ENCODE measurements at regions not wholly inside any gene's neighbourhood (a gene's known extent, or its start where the extent isn't known, plus 50 kb on each side); places are given as distances from the start of the nearest gene placed in this dataset.
"Not testable (repeated sequence)": the region's sequence is repeated elsewhere in the genome, so short reads cannot be mapped to it uniquely, and the experiment has no call there.

DNA sequence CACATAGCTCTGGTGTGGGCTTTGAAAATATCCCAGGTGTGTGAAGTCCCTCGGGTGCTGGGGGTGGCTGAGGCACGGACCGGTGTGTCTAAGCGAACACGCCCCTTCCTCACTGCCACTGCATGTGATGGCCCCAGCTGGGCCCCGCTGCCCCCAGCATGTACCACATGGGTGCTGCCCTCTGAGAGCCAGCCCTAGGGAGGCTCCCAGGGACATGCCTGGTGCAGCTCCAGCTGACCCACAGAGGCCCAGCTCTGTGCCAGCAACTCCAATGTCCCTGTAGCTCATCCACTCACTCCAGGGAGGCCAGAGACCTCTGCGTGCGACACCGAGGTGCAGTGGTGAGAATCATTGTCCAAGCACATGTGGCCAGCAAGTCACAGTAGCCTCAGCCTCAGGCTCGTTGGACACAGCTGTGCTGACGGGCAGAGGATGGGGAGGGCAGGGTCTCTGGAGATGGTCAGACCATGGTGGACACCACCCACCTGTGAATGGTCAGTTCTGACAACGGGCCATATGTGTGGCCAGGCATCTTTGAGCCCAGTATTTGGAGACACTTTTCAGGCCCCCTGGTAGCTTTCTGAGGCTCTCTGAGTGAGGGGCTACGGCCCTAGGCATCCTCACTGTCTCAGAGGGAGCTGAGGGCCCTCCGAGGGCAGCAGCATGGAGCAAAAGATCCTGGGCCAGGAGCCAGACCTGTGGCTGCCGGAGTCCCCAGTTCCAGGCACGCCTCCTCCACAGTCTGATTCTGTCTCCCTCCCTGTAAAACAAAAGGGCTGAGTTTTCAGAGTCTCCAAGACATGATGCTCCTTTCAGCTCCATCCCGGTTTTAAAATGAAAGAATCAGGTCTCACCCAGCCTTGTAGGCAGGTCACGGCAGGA lies 220.7 kb downstream of the NDUFA10 start:
- DNase-seq (ENCODE audit: low spot score), result no peak

- DNase-seq (ENCODE audit: low spot score), result no peak
These were observed 221.4 kb downstream of the NDUFA10 start for GRCh38 chr2:239803766-239804115.

DNA sequence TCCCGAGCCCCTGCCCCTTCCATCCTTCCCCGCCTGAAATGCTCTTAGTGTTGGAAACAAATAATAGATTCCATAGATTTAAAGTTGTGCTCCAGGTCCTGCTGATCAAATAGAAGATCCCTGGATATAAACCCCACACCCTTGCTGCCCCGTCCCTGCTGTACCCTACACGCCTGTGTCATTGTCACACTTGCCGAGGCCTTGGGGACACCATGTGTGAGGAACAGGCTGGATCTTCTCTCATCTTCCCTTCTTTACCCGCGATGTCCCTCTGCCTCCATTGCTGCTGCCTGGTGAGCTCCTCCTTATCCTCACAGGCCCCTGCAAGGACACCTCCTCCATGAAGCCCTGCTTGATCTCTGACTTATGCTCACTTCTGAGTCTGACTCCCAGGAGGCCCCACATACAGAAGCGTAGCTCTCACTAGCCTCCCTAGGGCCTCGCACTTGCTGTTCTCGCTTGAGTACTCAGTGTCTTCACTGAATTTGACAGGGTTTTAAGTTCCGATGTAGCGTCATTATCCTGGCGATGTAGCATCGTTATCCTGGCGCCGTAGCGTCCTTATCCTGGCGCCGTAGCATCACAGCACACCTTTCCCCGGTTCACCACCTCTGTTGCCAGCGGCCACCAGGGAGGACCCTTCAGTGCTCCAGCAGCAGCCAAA lies 221.9 kb downstream of the NDUFA10 start:
- no peak for DNase-seq (ENCODE audit: low spot score)

DNA sequence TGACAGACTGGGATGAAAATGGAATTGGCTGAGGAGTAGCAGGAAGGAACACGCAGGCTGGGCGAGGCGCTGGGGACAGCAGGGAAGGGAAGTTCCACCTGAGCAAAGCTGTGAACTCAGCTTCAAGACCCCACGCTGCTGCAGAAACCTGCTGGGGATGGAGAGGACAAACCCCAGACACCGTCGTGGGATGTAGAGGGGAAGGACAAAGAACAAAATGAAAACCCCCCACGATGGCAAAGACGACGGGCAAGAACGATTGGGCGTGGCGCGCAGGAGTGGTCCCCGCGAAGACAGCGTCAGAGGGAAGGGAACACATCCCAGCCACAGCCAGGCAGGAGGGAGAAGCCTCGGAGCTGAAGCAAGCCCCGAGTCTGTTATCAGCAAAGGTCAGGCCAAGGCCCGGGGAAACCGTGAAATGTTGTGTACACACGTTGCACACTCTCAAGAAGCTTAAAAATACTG lies 222.9 kb downstream of the NDUFA10 start:
- no peak for DNase-seq (ENCODE audit: low spot score)

- DNase-seq (ENCODE audit: low spot score), result no peak
These were observed 223.5 kb downstream of the NDUFA10 start for GRCh38 chr2:239801404-239802184.

DNA sequence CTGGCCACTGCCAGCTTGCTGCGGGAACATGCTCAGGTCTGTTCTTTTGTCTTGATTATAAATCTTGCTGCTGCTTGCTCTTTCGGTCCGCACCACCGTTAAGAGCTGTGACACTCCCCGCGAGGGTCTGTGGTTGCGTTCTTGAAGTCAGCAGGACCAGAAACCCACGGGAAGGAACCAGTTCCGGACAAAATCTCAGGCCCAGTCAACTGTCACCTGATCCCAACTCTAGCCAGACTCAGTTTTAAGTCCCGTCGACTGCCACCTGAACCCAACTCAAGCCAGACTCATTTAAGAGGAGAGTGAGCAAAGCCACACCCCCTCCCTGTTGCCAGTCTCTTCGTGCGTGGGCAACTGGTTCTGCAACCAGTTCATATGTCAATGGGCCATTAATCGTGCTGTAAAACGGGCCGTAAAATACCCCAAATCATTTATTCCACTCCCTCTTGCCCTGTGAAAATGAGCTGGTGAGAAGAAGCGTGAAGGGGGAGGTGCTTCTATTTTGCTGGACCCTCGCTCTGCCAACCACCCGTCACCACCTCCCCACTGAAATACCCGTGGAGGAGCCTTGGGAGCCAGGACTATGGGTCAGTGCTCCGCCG lies 224.3 kb downstream of the NDUFA10 start:
- no peak for DNase-seq (ENCODE audit: low spot score)

DNA sequence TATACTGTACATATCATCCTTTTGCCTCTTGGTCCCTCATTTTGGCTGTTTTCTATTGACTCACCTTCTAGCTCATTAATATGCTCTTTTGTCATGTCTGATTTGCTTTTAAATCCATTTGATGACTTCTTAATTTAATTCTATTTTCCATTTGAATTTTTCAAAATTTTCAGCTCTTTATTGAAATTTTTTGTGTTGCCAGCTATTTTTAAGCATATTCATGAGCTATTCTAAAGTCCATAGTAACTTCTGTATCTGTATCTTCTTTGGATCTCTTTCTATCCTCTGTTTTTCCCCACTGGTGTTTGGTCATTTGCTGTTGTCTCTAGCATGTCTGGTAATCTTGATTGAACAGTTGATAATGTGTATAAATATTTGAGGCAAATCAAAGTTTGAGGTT lies 227.8 kb downstream of the NDUFA10 start:
- DNase-seq (ENCODE audit: low spot score), result no peak

- not testable (repeated sequence) for DNase-seq (ENCODE audit: low spot score)
These were observed 229.4 kb downstream of the NDUFA10 start for GRCh38 chr2:239795761-239796160.

- DNase-seq (ENCODE audit: low spot score), result no peak
These were observed 231.3 kb downstream of the NDUFA10 start for GRCh38 chr2:239793836-239794235.

DNA sequence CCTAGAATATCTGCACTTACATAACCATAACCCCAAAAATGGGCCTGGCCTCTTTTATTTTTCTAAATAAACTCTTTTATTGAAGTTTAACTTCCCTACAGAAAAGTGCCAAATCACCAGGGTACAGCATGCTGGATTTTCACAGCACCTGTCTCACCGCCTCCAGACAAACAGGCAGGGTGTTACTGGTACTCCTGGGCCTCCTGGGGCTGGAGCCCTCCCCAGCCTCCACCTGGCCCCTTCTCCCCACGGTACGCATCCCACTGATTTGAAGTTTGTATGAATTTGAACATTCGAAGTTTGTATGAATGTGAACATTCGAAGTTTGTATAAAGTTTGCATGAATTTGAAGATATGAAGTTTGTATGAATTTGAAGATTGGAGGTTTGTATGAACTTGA lies 232.1 kb downstream of the NDUFA10 start:
- no peak for DNase-seq (ENCODE audit: low spot score)

GRCh38 chr2:239792405-239793084 lies 232.6 kb downstream of the NDUFA10 start:
- no peak for DNase-seq (ENCODE audit: low spot score)

- no peak for DNase-seq (ENCODE audit: low spot score)
These were observed 233.4 kb downstream of the NDUFA10 start for GRCh38 chr2:239791526-239792404.

DNA sequence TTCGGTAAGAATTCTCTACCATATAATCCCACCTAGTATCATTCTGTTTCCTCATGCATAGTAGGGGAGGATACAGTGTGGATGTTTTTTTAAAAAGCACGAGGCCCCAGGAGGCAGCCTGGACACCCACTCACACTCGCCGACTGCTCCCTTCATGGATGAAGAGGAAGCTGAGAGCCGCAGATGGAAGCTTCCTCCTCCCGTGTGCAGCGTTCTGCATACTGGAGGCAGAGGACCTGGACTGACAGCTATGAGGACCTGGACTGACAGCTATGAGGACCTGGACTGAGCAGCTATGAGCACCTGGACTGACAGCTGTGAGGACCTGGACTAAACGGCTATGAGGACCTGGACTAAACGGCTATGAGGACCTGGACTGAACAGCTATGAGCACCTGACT lies 234.4 kb downstream of the NDUFA10 start:
- DNase-seq (ENCODE audit: low spot score), result no peak

DNA sequence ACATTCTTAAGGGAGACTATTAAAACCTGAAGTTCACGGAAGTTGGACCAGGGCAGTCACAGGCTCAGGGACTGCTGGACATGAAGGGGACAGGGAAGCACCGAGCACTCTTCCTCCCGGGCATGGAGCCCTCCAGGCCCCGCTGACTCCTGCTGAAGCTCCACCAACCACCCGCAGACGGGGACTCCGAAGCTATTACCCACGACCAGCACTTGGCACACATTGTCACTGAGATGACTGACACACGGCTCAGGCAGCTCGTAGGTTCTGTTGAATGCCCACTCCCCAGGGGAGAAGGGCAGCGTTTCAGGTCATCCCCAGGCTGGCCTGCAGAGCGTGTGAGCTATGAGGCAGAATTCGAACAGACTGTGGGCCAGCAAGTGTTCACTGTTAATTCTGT lies 234.8 kb downstream of the NDUFA10 start:
- DNase-seq (ENCODE audit: low spot score), result no peak

DNA sequence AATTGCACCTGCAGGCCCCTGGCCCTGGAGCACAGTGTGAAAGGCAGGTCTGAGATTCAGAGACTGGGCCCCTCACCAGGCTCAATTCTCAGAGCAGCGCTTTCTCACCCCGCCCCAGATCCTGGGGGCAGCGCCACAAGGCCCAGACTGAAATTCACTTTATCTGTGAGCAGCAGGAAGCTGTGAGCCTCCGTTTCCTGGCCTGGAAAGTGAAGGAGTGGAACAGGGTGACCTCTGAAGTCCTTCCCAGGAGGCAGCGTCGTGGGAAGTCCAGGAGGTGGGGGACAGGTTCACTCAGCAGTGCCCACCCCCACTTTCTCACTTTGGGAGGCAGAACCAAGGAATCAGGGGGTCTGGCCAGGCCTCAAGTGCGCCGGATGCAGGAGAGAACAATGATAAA lies 235.4 kb downstream of the NDUFA10 start:
- no peak for DNase-seq (ENCODE audit: low spot score)

DNA sequence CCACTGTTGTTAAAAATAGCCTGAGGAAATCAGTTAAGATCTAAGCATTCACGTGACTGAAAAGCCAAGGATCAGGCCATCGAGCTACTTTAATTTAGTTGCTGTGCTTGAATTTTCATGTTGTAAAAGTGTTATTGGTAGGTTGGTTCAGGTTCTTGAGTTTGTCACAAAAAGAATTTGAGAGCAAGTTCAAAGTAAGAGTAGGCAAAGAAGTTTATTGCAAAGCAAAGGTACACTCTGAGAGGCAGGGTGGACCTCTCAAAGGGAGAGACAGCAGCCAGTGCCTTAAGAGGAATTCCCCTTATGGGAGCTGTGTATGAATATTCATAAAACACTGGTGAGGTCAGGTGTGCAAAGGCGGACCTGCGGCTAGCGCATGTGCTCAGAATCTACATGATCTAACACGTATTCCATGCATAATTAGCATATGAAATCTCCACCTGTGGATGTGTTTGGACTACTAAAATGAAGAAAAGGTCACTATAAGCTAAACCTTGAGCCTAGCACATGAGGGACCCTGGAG lies 236.5 kb downstream of the NDUFA10 start:
- no peak for DNase-seq (ENCODE audit: low spot score)

- DNase-seq (ENCODE audit: low spot score), result no peak
These were observed 237.5 kb downstream of the NDUFA10 start for GRCh38 chr2:239787538-239788050.

DNA sequence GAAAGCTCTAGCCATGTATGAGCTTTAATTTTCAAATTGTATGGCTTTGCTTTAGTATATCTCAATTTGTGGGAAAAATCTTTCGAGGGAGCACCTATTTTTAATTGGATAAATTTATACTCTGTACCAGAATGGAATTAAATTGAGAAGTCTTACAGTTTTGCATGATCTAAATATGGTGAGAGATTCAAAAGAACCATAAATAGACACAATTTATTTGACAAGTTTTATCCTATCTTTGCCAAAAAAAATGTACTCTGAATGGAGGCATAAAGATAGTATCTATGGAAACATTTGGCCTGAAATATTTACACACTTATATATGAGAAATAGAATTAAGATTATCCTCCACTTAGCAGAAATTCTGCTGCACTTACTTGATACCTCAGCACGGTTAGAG lies 238.4 kb downstream of the NDUFA10 start:
- DNase-seq (ENCODE audit: low spot score), result no peak

GRCh38 chr2:239781454-239781853 lies 243.7 kb downstream of the NDUFA10 start:
- no peak for DNase-seq (ENCODE audit: low spot score)
